ENCODE measurements at regions not wholly inside any gene's neighbourhood (a gene's known extent, or its start where the extent isn't known, plus 50 kb on each side); places are given as distances from the start of the nearest gene placed in this dataset.

- DNase-seq (ENCODE audit: low read depth in 2 of 3, low spot score in 1 of 3), result no peak
These were observed 55.2 kb upstream of the RNF24 start for GRCh38 chr20:4070323-4071177.

- DNase-seq (ENCODE audit: low read depth in 2 of 3, low spot score in 1 of 3), result no peak
These were observed 54.4 kb upstream of the RNF24 start for GRCh38 chr20:4069751-4070150.

DNA sequence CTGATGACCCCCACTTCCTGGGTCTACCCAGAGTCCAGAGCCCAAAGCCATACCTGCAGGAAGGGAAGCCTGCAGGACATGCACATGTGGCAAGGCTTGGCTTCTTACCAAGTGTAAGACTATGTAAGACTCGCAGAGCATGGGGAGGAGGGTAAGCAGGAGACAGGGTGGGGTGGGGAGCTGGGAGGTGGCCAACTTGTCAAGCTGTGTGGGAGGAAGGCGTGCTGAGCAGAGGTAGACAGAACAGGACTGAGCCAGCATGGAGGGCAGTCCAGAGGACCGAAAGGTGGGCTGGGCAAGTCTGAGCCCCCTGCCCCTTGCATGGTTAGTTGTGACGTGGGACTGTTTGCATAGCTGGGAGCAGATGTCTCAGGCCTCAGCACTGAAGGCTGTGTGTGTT, 53.4 kb upstream of the RNF24 start:
- DNase-seq (ENCODE audit: low read depth in 2 of 3, low spot score in 1 of 3), result no peak

DNA sequence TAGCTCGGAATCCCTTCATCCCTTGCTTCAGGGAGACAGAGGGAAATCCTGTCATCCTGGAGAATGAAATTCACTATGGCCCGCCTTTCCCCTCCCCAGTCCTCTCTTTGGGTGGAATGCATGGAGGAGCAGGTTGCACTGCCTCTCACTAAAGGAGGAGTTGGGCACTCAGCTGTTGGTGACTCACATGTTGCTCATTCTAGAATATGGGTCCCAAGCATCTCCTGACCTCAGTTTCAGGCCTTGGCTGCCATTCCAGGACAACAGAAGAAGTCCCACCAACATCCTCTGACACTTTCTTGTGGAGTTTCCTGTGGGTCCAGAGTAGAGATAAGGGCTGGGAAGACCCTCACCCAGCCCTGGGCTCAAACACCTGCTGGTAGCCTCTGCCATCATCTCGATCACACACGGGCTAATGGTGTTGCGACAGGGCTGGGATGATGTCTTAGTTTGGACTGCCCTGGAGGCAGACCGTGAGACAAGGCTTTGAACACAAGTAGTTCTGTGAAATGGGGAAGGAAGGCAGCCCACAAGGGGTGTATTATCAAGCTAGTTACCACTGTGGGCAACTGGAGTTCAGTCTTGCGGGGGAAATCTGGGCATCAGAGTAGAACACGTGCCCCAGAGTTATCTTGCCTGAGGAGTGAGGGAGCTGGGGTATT, 52.4 kb upstream of the RNF24 start:
- no peak for DNase-seq (ENCODE audit: low read depth in 2 of 3, low spot score in 1 of 3)

- DNase-seq (ENCODE audit: low read depth in 2 of 3, low spot score in 1 of 3), result no peak
These were observed 51.2 kb upstream of the RNF24 start for GRCh38 chr20:4066551-4066950.

GRCh38 chr20:4065391-4065844, 50.1 kb upstream of the RNF24 start:
- DNase-seq (ENCODE audit: low read depth in 2 of 3, low spot score in 1 of 3), result no peak
